ENCODE measurements at regions not wholly inside any gene's neighbourhood (a gene's known extent, or its start where the extent isn't known, plus 50 kb on each side); places are given as distances from the start of the nearest gene placed in this dataset.
"Not testable (repeated sequence)": the region's sequence is repeated elsewhere in the genome, so short reads cannot be mapped to it uniquely, and the experiment has no call there.

- Histone ChIP-seq H2AFZ (ENCODE audit: low read depth, low read length, severe bottlenecking) (no peak overlapping the region), H3K4me3 (ENCODE audit: insufficient read depth, low read length, poor library complexity, severe bottlenecking) (no peak overlapping the region), H3K9me2 (replicated peaks; ENCODE audit: insufficient read depth, low read length) (no peaks in the 10 kb centered on the region), H3K9me3 (ENCODE audit: insufficient read depth, low read length) (no peaks in the 10 kb centered on the region), H3F3A (ENCODE audit: insufficient read depth) (no peaks in the 10 kb centered on the region), H3K4me2 (ENCODE audit: low read depth, low read length, poor library complexity, severe bottlenecking) (no peak overlapping the region), H3K27me3 (ENCODE audit: low read length) (no peaks in the 10 kb centered on the region), H4K20me1 (ENCODE audit: low read depth, low read length) (no peaks in the 10 kb centered on the region), H3K9ac (ENCODE audit: low read length) (no peak overlapping the region), H3K79me2 (ENCODE audit: insufficient read depth, low read length) (no peaks in the 10 kb centered on the region), H3K27ac (ENCODE audit: low read depth, low read length) (no peak overlapping the region), H3K36me3 (ENCODE audit: low read length) (no peaks in the 10 kb centered on the region)
- TF ChIP-seq EZH2phosphoT487 (conservative IDR thresholded peaks at IDR 0.05; ENCODE audit: low read length) = no peak
- no peak for TF ChIP-seq CTCF (IDR thresholded peaks at IDR 0.05; ENCODE audit: insufficient read depth, low read length, poor library complexity, severe bottlenecking)
These were observed 405.3 kb upstream of the EDA2R start for GRCh38 chrX:67044029-67044653.

- Histone ChIP-seq H4K20me1 (ENCODE audit: low read depth, low read length) (no peaks in the 10 kb centered on the region), H3F3A (ENCODE audit: insufficient read depth) (no peaks in the 10 kb centered on the region), H3K27me3 (ENCODE audit: low read length) (no peaks in the 10 kb centered on the region), H3K9ac (ENCODE audit: low read length) (no peak overlapping the region), H3K4me2 (ENCODE audit: low read depth, low read length, poor library complexity, severe bottlenecking) (no peak overlapping the region), H3K36me3 (ENCODE audit: low read length) (no peaks in the 10 kb centered on the region), H3K4me3 (ENCODE audit: insufficient read depth, low read length, poor library complexity, severe bottlenecking) (no peak overlapping the region), H3K79me2 (ENCODE audit: insufficient read depth, low read length) (no peaks in the 10 kb centered on the region), H3K9me2 (replicated peaks; ENCODE audit: insufficient read depth, low read length) (no peaks in the 10 kb centered on the region), H3K27ac (ENCODE audit: low read depth, low read length) (no peak overlapping the region), H2AFZ (ENCODE audit: low read depth, low read length, severe bottlenecking) (no peak overlapping the region), H3K9me3 (ENCODE audit: insufficient read depth, low read length) (no peaks in the 10 kb centered on the region)
- no peak for TF ChIP-seq CTCF (IDR thresholded peaks at IDR 0.05; ENCODE audit: insufficient read depth, low read length, poor library complexity, severe bottlenecking)
These were observed 365.6 kb upstream of the EDA2R start for GRCh38 chrX:67004451-67004850.

GRCh38 chrX:66994729-66995128 is 355.9 kb upstream of the EDA2R start:
- Histone ChIP-seq H3K27ac (ENCODE audit: low read depth, low read length) (no peak overlapping the region), H3K36me3 (ENCODE audit: low read length) (no peaks in the 10 kb centered on the region), H3K4me3 (ENCODE audit: insufficient read depth, low read length, poor library complexity, severe bottlenecking) (no peak overlapping the region), H3K9ac (ENCODE audit: low read length) (no peak overlapping the region), H3K9me3 (ENCODE audit: insufficient read depth, low read length) (no peaks in the 10 kb centered on the region), H3F3A (ENCODE audit: insufficient read depth) (no peaks in the 10 kb centered on the region), H3K79me2 (ENCODE audit: insufficient read depth, low read length) (no peaks in the 10 kb centered on the region), H3K27me3 (ENCODE audit: low read length) (no peaks in the 10 kb centered on the region), H2AFZ (ENCODE audit: low read depth, low read length, severe bottlenecking) (no peak overlapping the region), H3K9me2 (replicated peaks; ENCODE audit: insufficient read depth, low read length) (no peaks in the 10 kb centered on the region), H3K4me2 (ENCODE audit: low read depth, low read length, poor library complexity, severe bottlenecking) (no peak overlapping the region), H4K20me1 (ENCODE audit: low read depth, low read length) (no peaks in the 10 kb centered on the region)
- TF ChIP-seq EZH2phosphoT487 (conservative IDR thresholded peaks at IDR 0.05; ENCODE audit: low read length) (no peak), CTCF (IDR thresholded peaks at IDR 0.05; ENCODE audit: insufficient read depth, low read length, poor library complexity, severe bottlenecking) (no peak)

GRCh38 chrX:66992077-66992476 is 353.2 kb upstream of the EDA2R start:
- not testable (repeated sequence) for H3K79me2 ChIP-seq (ENCODE audit: insufficient read depth, low read length); H3K9me2 ChIP-seq (replicated peaks; ENCODE audit: insufficient read depth, low read length); H3F3A ChIP-seq (ENCODE audit: insufficient read depth); H3K9ac ChIP-seq (ENCODE audit: low read length); H3K9me3 ChIP-seq (ENCODE audit: insufficient read depth, low read length); H3K36me3 ChIP-seq (ENCODE audit: low read length); H3K4me2 ChIP-seq (ENCODE audit: low read depth, low read length, poor library complexity, severe bottlenecking); H3K27me3 ChIP-seq (ENCODE audit: low read length); H4K20me1 ChIP-seq (ENCODE audit: low read depth, low read length); H2AFZ ChIP-seq (ENCODE audit: low read depth, low read length, severe bottlenecking); H3K4me3 ChIP-seq (ENCODE audit: insufficient read depth, low read length, poor library complexity, severe bottlenecking); H3K27ac ChIP-seq (ENCODE audit: low read depth, low read length)
